RWPE2 (cell line): ENCODE measurements at regions not wholly inside any gene's neighbourhood (a gene's known extent, or its start where the extent isn't known, plus 50 kb on each side); places are given as distances from the start of the nearest gene placed in this dataset.

Experiments
- ATAC-seq: fragments of 200-7000 bp; cut with Tn5 transposase; 3 replicates; pipeline ENCODE4 v1.9.1; 2021; ENCODE audit warnings: low read depth
- DNase-seq: peaks from one replicate; pipeline ENCODE4 v3.0.0-alpha.2; 2020; ENCODE audit warnings: low spot score
- H3K27ac ChIP-seq: fragments of 450-650 bp; 2 replicates; pipeline ENCODE4 v1.5.1; 2017; ENCODE audit warnings: mild to moderate bottlenecking; ENCODE audit not compliant: poor library complexity, severe bottlenecking
- H3K27me3 ChIP-seq: fragments of 250-450 bp; sonication (Bioruptor Pico); 2 replicates; pipeline ENCODE4 v1.5.1; 2021; ENCODE audit warnings: mild to moderate bottlenecking, moderate library complexity; ENCODE audit not compliant: insufficient read depth, poor library complexity, severe bottlenecking
- H3K36me3 ChIP-seq: fragments of 250-450 bp; sonication (Bioruptor Pico); 2 replicates; pipeline ENCODE4 v1.5.1; 2020; ENCODE audit warnings: low read depth, mild to moderate bottlenecking, moderate library complexity
- H3K4me1 ChIP-seq: fragments of 250-450 bp; sonication (Bioruptor Pico); 2 replicates; pipeline ENCODE4 v1.5.1; 2021; ENCODE audit warnings: mild to moderate bottlenecking, moderate library complexity; ENCODE audit not compliant: insufficient read depth, poor library complexity, severe bottlenecking
- H3K4me3 ChIP-seq: fragments of 250-450 bp; sonication (Bioruptor Pico); 2 replicates; pipeline ENCODE4 v1.5.1; 2021; ENCODE audit warnings: mild to moderate bottlenecking, moderate library complexity; ENCODE audit not compliant: severe bottlenecking
- H3K9me3 ChIP-seq: fragments of 250-450 bp; sonication (Bioruptor Pico); 2 replicates; pipeline ENCODE4 v1.5.1; 2021; ENCODE audit warnings: mild to moderate bottlenecking, moderate library complexity; ENCODE audit not compliant: severe bottlenecking
- TF ChIP-seq, protein P1 (sequence below): fragments of 450-650 bp; IDR thresholded peaks from one replicate; pipeline ENCODE4 v1.5.1; 2017; ENCODE audit warnings: mild to moderate bottlenecking, moderate library complexity; ENCODE audit not compliant: poor library complexity, severe bottlenecking

DNA sequence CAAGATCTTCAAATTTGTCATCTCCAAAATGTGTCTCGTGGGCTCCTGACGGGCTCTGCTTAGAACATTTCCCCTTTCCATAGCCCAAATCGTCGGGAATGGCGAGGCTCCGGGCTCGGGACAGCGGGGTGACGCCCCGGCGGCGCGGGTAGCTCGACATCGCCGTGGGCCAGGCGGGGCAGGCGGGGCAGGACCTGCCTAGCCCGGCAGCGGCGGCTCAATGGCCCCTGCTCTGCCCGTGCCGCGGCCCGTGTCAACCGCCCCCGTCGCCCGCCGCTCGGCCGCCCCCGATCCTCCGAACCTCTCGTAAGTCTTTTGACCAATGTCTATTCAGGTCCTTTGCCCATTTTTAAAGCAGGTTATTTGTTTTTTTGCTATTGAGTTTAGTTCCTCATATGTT lies 111.2 kb downstream of the PMAIP1 start:
- Histone ChIP-seq H3K27me3 (no peaks in the 10 kb centered on the region), H3K36me3 (no peaks in the 10 kb centered on the region), H3K4me3 (no peak overlapping the region), H3K27ac (no peak overlapping the region), H3K4me1 (no peaks in the 10 kb centered on the region), H3K9me3 (no peaks in the 10 kb centered on the region)
- ATAC-seq (no peak), DNase-seq (no peak)
- TF ChIP-seq, protein P1, sequence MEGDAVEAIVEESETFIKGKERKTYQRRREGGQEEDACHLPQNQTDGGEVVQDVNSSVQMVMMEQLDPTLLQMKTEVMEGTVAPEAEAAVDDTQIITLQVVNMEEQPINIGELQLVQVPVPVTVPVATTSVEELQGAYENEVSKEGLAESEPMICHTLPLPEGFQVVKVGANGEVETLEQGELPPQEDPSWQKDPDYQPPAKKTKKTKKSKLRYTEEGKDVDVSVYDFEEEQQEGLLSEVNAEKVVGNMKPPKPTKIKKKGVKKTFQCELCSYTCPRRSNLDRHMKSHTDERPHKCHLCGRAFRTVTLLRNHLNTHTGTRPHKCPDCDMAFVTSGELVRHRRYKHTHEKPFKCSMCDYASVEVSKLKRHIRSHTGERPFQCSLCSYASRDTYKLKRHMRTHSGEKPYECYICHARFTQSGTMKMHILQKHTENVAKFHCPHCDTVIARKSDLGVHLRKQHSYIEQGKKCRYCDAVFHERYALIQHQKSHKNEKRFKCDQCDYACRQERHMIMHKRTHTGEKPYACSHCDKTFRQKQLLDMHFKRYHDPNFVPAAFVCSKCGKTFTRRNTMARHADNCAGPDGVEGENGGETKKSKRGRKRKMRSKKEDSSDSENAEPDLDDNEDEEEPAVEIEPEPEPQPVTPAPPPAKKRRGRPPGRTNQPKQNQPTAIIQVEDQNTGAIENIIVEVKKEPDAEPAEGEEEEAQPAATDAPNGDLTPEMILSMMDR, result no peak

DNA sequence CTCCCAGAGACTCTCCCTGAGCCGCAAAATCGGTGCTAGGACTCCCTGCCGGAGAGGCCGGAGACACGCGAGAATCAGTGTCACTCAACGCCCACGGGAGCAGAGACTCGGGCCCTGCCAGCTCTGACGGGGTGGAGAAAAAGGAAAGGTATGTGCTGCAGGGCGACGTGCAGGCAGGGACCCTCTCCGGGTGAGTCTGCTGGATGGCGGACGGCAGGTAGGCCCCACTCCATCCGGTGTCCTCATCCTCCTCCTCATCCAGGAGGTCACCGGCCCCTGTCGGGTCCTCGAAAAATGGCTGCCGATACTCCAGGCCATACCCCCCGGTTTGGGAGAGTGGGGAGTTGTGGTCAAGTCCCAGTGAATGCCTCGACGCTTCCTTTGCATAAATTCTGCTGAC lies 110.7 kb downstream of the PMAIP1 start:
- no peaks in the 10 kb centered on the region for H3K4me1 ChIP-seq
- ATAC-seq (no peak), DNase-seq (no peak)
- no peak overlapping the region for H3K4me3 ChIP-seq
- no peaks in the 10 kb centered on the region for H3K27me3 ChIP-seq
- no peaks in the 10 kb centered on the region for H3K36me3 ChIP-seq
- H3K27ac ChIP-seq, result no peak overlapping the region
- TF ChIP-seq, protein P1, result no peak
- H3K9me3 ChIP-seq, result no peaks in the 10 kb centered on the region

DNA sequence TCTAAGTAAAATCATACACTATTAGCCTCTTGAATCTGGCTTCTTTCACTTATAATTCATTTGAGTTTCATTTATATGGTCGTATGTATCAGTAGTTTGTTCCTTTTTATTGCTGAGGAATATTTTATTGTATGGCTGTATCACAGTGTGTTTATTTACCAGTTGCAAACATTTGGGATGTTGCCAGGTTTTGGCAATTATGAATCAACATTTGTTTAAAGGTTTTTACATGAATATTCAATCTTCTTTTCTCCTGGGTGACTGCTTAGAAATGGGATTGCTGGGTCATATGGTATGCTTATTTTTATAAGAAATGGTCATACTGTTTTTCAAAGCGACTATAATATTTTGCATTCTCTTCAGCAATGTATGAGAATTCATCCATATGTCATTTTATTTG lies 107.9 kb downstream of the PMAIP1 start:
- no peak overlapping the region for H3K27ac ChIP-seq
- no peak for DNase-seq
- H3K9me3 ChIP-seq, result no peaks in the 10 kb centered on the region
- H3K27me3 ChIP-seq, result no peaks in the 10 kb centered on the region
- ATAC-seq, result no peak
- no peaks in the 10 kb centered on the region for H3K36me3 ChIP-seq
- no peaks in the 10 kb centered on the region for H3K4me1 ChIP-seq
- no peak overlapping the region for H3K4me3 ChIP-seq
- TF ChIP-seq, protein P1, result no peak

DNA sequence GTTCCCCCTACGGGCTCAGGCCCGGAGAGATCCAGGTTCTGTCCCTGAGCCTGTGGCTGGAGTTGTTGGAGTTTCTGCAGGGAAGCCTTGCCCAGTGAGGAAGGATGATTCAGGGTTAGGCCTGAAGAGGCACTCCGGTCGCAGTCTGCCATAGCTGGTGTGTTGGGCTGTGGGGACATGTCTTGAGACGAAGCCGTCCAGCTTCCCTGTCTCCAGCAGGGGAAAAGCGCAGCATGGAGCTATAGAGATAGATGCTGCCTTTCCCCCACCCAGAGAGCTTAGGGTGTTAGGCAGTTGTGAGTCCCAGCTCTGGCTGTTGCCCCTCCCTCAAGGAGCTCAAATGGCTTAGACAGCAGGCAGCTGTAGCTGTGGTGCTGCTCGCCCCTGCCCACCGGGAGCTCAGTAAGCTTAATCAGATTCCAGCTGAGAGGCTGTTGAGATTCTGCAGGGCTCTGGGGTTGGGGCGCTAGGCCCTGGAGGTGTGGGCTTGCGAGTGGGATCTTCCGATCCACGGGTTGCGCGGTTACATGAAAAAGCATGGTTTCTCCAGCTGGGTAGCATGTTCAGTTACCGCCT lies 103.9 kb downstream of the PMAIP1 start:
- DNase-seq, result no peak
- no peak overlapping the region for H3K4me3 ChIP-seq
- TF ChIP-seq, protein P1, result no peak
- H3K9me3 ChIP-seq, result no peaks in the 10 kb centered on the region
- no peak overlapping the region for H3K27ac ChIP-seq
- no peak for ATAC-seq
- no peaks in the 10 kb centered on the region for H3K36me3 ChIP-seq
- no peaks in the 10 kb centered on the region for H3K27me3 ChIP-seq
- no peaks in the 10 kb centered on the region for H3K4me1 ChIP-seq

DNA sequence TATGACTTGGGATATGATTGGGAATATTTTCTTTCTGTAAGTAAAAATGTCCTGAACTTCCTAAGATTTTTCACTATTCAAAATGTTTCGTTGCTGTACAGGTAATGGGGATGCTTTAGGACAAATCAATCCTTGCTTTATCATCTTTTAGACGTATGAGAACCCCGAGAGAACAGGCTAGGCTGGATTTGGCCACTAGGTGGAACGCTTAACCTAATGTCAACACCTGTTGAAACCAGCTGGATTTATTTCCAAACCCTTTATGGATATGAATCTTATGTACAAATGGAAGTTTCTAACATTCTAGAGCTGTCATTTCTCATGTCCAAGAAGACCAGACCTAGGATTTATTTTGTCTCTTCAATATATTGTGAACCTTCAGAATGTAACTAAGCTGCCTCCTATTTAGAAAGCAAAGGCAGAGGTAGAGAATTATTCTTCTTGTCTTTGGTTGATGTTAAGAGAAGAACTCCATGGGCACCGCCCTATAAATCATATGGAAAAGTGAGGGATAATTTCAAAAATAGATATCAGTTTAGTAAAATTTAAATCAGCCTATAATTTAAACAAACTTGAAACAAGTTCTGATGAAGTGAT lies 96.7 kb downstream of the PMAIP1 start:
- TF ChIP-seq, protein P1, result peak; percentile 89
- DNase-seq (no peak), ATAC-seq (peak; percentile 55; the same call in 2 of the 3 replicates)
- H3K4me3 ChIP-seq, result no peak overlapping the region
- no peak overlapping the region for H3K27ac ChIP-seq
- H3K4me1 ChIP-seq, result no peaks in the 10 kb centered on the region
- H3K27me3 ChIP-seq, result no peaks in the 10 kb centered on the region
- no peaks in the 10 kb centered on the region for H3K36me3 ChIP-seq
- H3K9me3 ChIP-seq, result no peaks in the 10 kb centered on the region
